Ascending aorta (tissue), 2 donors: ENCODE measurements at regions not wholly inside any gene's neighbourhood (a gene's known extent, or its start where the extent isn't known, plus 50 kb on each side); places are given as distances from the start of the nearest gene placed in this dataset.

Experiments
- DNase-seq, 2 donors: peaks; one replicate each; pipeline ENCODE4 v3.0.0-alpha.2; 2019; ENCODE audit warnings: low spot score in 2 of 2
- H3K27ac ChIP-seq, 2 donors: fragments of 200-600 bp; sonication (generic); one replicate each; pipeline ENCODE4 v1.5.1; 2016 to 2017; ENCODE audit warnings: mild to moderate bottlenecking in 1 of 2
- H3K27me3 ChIP-seq: fragments of 200-600 bp; sonication (generic); one replicate; pipeline ENCODE4 v1.5.1; 2017
- H3K36me3 ChIP-seq, 2 donors: fragments of 200-600 bp; sonication (generic); one replicate each; pipeline ENCODE4 v1.5.1; 2016
- H3K4me1 ChIP-seq, 2 donors: fragments of 200-600 bp; sonication (generic); one replicate each; pipeline ENCODE4 v1.5.1; 2016 to 2017; ENCODE audit warnings: mild to moderate bottlenecking in 1 of 2
- H3K4me3 ChIP-seq, 2 donors: fragments of 200-600 bp; sonication (generic); one replicate each; pipeline ENCODE4 v1.5.1; 2016 to 2017; ENCODE audit warnings: mild to moderate bottlenecking in 1 of 2
- H3K9me3 ChIP-seq, 2 donors: fragments of 200-600 bp; sonication (generic); one replicate each; pipeline ENCODE4 v1.5.1; 2016
- CTCF ChIP-seq, 3 experiments: fragments of 200-600 bp in 2 of 3; fragments of 450-650 bp in 1 of 3; sonication (generic) in 2 of 3; IDR thresholded peaks; one replicate each; pipeline ENCODE4 v1.5.1; 2016 to 2019; ENCODE audit warnings: antibody characterized with exemption in 3 of 3, mild to moderate bottlenecking in 1 of 3, moderate library complexity in 1 of 3
- intact Hi-C: fragments of 100-400 bp; cut with DNase I; formaldehyde crosslinking; loops from one replicate; pipeline ENCODE4 v1.15.1; 2023

- Histone ChIP-seq H3K27me3 (no peaks in the 10 kb centered on the region), H3K9me3 (no peaks in the 10 kb centered on the region), H3K36me3 (no peaks in the 10 kb centered on the region), H3K4me3 (no peak overlapping the region), H3K4me1 (peaks cover 7 to 9% of the 10 kb centered on the region in 2 donors), H3K27ac (no peak overlapping the region)
- no peak for TF ChIP-seq CTCF (IDR thresholded peaks at IDR 0.05)
- intact Hi-C loops = no loop called here
- DNase-seq = no peak
These were observed 54.6 kb downstream of the FOXL3 start for GRCh38 chr7:344608-344994.

- no peak overlapping the region for H3K4me3 ChIP-seq
- H3K9me3 ChIP-seq = no peaks in the 10 kb centered on the region
- TF ChIP-seq CTCF (IDR thresholded peaks at IDR 0.05) = no peak
- H3K27ac ChIP-seq = no peak overlapping the region
- no peaks in the 10 kb centered on the region for H3K27me3 ChIP-seq
- no peak for DNase-seq
- H3K36me3 ChIP-seq = no peaks in the 10 kb centered on the region
- H3K4me1 ChIP-seq = peaks cover 7 to 8% of the 10 kb centered on the region in 2 donors
- intact Hi-C loops = no loop called here
These were observed 56.3 kb downstream of the FOXL3 start for GRCh38 chr7:346116-346898.

GRCh38 chr7:347001-347590 lies 57.1 kb downstream of the FOXL3 start:
- Histone ChIP-seq H3K4me1 (peaks cover 0 to under 1% of the 10 kb centered on the region in 2 donors), H3K27me3 (no peaks in the 10 kb centered on the region), H3K27ac (no peak overlapping the region), H3K36me3 (no peaks in the 10 kb centered on the region), H3K9me3 (no peaks in the 10 kb centered on the region), H3K4me3 (no peak overlapping the region)
- no peak for TF ChIP-seq CTCF (IDR thresholded peaks at IDR 0.05)
- DNase-seq = no peak
- intact Hi-C loops = no loop called here

- no peak overlapping the region for H3K27ac ChIP-seq
These were observed 57.9 kb downstream of the FOXL3 start for GRCh38 chr7:347644-348479.

GRCh38 chr7:348480-348844 lies 58.5 kb downstream of the FOXL3 start:
- no peaks in the 10 kb centered on the region for H3K4me1 ChIP-seq
- H3K27ac ChIP-seq = no peak overlapping the region
- H3K9me3 ChIP-seq = no peaks in the 10 kb centered on the region
- H3K36me3 ChIP-seq = no peaks in the 10 kb centered on the region
- TF ChIP-seq CTCF (IDR thresholded peaks at IDR 0.05) = no peak
- DNase-seq = no peak
- H3K27me3 ChIP-seq = no peaks in the 10 kb centered on the region
- no peak overlapping the region for H3K4me3 ChIP-seq
- intact Hi-C loops = no loop called here

More at GRCh38 chr7:347644-348479, 57.9 kb downstream of the FOXL3 start:
- intact Hi-C loops = no loop called here
- Histone ChIP-seq H3K4me1 (no peaks in the 10 kb centered on the region), H3K36me3 (no peaks in the 10 kb centered on the region), H3K9me3 (no peaks in the 10 kb centered on the region), H3K4me3 (no peak overlapping the region), H3K27me3 (no peaks in the 10 kb centered on the region)
- no peak for TF ChIP-seq CTCF (IDR thresholded peaks at IDR 0.05)
- no peak for DNase-seq
